ENCODE measurements at regions not wholly inside any gene's neighbourhood (a gene's known extent, or its start where the extent isn't known, plus 50 kb on each side); places are given as distances from the start of the nearest gene placed in this dataset.

GRCh38 chr4:159977907-159978617 lies 875.2 kb downstream of the RAPGEF2 start:
- no peak for TF ChIP-seq CTCF (IDR thresholded peaks at IDR 0.05; ENCODE audit: insufficient read depth, low read depth, low read length, missing control alignments)
- DNase-seq (ENCODE audit: low read depth) = peak; percentile 86
- no peak overlapping the region for H3K4me3 ChIP-seq (ENCODE audit: low read length)

GRCh38 chr4:159979351-159979750 lies 876.5 kb downstream of the RAPGEF2 start:
- DNase-seq (ENCODE audit: low read depth) = no peak
- TF ChIP-seq CTCF (IDR thresholded peaks at IDR 0.05; ENCODE audit: insufficient read depth, low read depth, low read length, missing control alignments) = no peak
- no peak overlapping the region for H3K4me3 ChIP-seq (ENCODE audit: low read length)

- no peak for TF ChIP-seq CTCF (IDR thresholded peaks at IDR 0.05; ENCODE audit: insufficient read depth, low read depth, low read length, missing control alignments)
- no peak overlapping the region for H3K4me3 ChIP-seq (ENCODE audit: low read length)
- DNase-seq (ENCODE audit: low read depth) = no peak
These were observed 877.1 kb downstream of the RAPGEF2 start for GRCh38 chr4:159979953-159980352.

GRCh38 chr4:159980826-159981468 lies 878.1 kb downstream of the RAPGEF2 start:
- DNase-seq (ENCODE audit: low read depth) = no peak
- H3K4me3 ChIP-seq (ENCODE audit: low read length) = no peak overlapping the region
- no peak for TF ChIP-seq CTCF (IDR thresholded peaks at IDR 0.05; ENCODE audit: insufficient read depth, low read depth, low read length, missing control alignments)

GRCh38 chr4:159981469-159981856 lies 878.6 kb downstream of the RAPGEF2 start:
- no peak for TF ChIP-seq CTCF (IDR thresholded peaks at IDR 0.05; ENCODE audit: insufficient read depth, low read depth, low read length, missing control alignments)
- no peak overlapping the region for H3K4me3 ChIP-seq (ENCODE audit: low read length)
- no peak for DNase-seq (ENCODE audit: low read depth)

- DNase-seq (ENCODE audit: low read depth) = no peak
- TF ChIP-seq CTCF (IDR thresholded peaks at IDR 0.05; ENCODE audit: insufficient read depth, low read depth, low read length, missing control alignments) = no peak
- no peak overlapping the region for H3K4me3 ChIP-seq (ENCODE audit: low read length)
These were observed 880.2 kb downstream of the RAPGEF2 start for GRCh38 chr4:159983082-159983481.
